CD8-positive, alpha-beta memory T cell (primary cell): ENCODE measurements at regions not wholly inside any gene's neighbourhood (a gene's known extent, or its start where the extent isn't known, plus 50 kb on each side); places are given as distances from the start of the nearest gene placed in this dataset.

Source experiments
- CTCF ChIA-PET: fragments of 350-600 bp; sonication (Branson Sonifier 250); formaldehyde crosslinking; loops from one replicate; lab custom pipeline; 2021; ENCODE audit warnings: antibody characterized with exemption; lab: Charles Lee
- POLR2A ChIA-PET: fragments of 350-600 bp; sonication (Branson Sonifier 250); formaldehyde crosslinking; loops from one replicate; lab custom pipeline; 2021; ENCODE audit warnings: antibody characterized with exemption; lab: Charles Lee
- DNase-seq, 5 donors: peaks; one replicate each; pipeline versions ENCODE4 v3.0.0 to v3.0.0-alpha.2; 2020 to 2022; ENCODE audit warnings: mixed read lengths in 1 of 5
- H3K27ac ChIP-seq: one replicate; pipeline ENCODE4 v1.7.0; 2013; ENCODE audit warnings: low read depth, mild to moderate bottlenecking, low read length, moderate library complexity
- H3K27me3 ChIP-seq: 2 replicates; pipeline ENCODE4 v1.7.0; 2013; ENCODE audit warnings: low read length, mild to moderate bottlenecking; ENCODE audit not compliant: insufficient read depth, poor library complexity, severe bottlenecking
- H3K36me3 ChIP-seq: 2 replicates; pipeline ENCODE4 v1.7.0; 2013; ENCODE audit warnings: mild to moderate bottlenecking, low read length, moderate library complexity; ENCODE audit not compliant: insufficient read depth
- H3K4me1 ChIP-seq: 2 replicates; pipeline ENCODE4 v1.7.0; 2013; ENCODE audit warnings: mild to moderate bottlenecking, low read length, moderate library complexity; ENCODE audit not compliant: insufficient read depth
- H3K4me3 ChIP-seq: 2 replicates; pipeline ENCODE4 v1.7.0; 2013; ENCODE audit warnings: mild to moderate bottlenecking, low read length
- H3K9me3 ChIP-seq: 2 replicates; pipeline ENCODE4 v1.7.0; 2013; ENCODE audit warnings: mild to moderate bottlenecking, low read length
- H3K27ac Mint-ChIP-seq, 8 donors: one replicate each; pipeline ENCODE4 v1.8.0; 2020 to 2021; ENCODE audit warnings: mixed read lengths in 8 of 8, mild to moderate bottlenecking in 6 of 8, inconsistent platforms in 3 of 8, moderate library complexity in 3 of 8
- H3K27me3 Mint-ChIP-seq, 2 donors: one replicate each; pipeline ENCODE4 v1.8.0; 2020 to 2021; ENCODE audit warnings: mixed read lengths in 2 of 2, mild to moderate bottlenecking in 1 of 2, moderate library complexity in 1 of 2
- H3K36me3 Mint-ChIP-seq, 3 donors: one replicate each; pipeline ENCODE4 v1.8.0; 2020 to 2021; ENCODE audit warnings: mixed read lengths in 3 of 3, inconsistent platforms in 1 of 3, mild to moderate bottlenecking in 1 of 3
- H3K4me1 Mint-ChIP-seq, 3 donors: one replicate each; pipeline ENCODE4 v1.8.0; 2020 to 2021; ENCODE audit warnings: mixed read lengths in 3 of 3, inconsistent platforms in 1 of 3, mild to moderate bottlenecking in 1 of 3
- H3K4me3 Mint-ChIP-seq, 7 donors: one replicate each; pipeline ENCODE4 v1.8.0; 2020 to 2021; ENCODE audit warnings: mixed read lengths in 7 of 7, mild to moderate bottlenecking in 6 of 7, moderate library complexity in 4 of 7, inconsistent platforms in 2 of 7
- H3K9me3 Mint-ChIP-seq, 5 donors: one replicate each; pipeline ENCODE4 v1.8.0; 2020 to 2022; ENCODE audit warnings: mixed read lengths in 5 of 5, mild to moderate bottlenecking in 3 of 5, moderate library complexity in 2 of 5, inconsistent platforms in 1 of 5

- DNase-seq = no peak
Measured at GRCh38 chr15:54840621-54841398, 355.9 kb downstream of the RSL24D1 start.

GRCh38 chr15:54839379-54839778 lies 357.4 kb downstream of the RSL24D1 start:
- Histone ChIP-seq H3K9me3 (no peaks in the 10 kb centered on the region), H3K4me1 (no peaks in the 10 kb centered on the region), H3K4me3 (no peak overlapping the region), H3K27ac (no peak overlapping the region), H3K36me3 (no peaks in the 10 kb centered on the region), H3K27me3 (no peaks in the 10 kb centered on the region)
- ChIA-PET POLR2A (no interaction called here), CTCF (no interaction called here)
- no peak for DNase-seq
- H3K9me3 Mint-ChIP-seq = peaks cover 0 to 2% (median 0%) of the 10 kb centered on the region in 5 donors
- H3K36me3 Mint-ChIP-seq = no peaks in the 10 kb centered on the region
- peaks cover 0 to 6% of the 10 kb centered on the region in 2 donors for H3K27me3 Mint-ChIP-seq
- H3K4me1 Mint-ChIP-seq = no peaks in the 10 kb centered on the region
- H3K27ac Mint-ChIP-seq = no peak overlapping the region
- H3K4me3 Mint-ChIP-seq = no peak overlapping the region

More at GRCh38 chr15:54840621-54841398, 355.9 kb downstream of the RSL24D1 start:
- ChIA-PET CTCF (no interaction called here), POLR2A (no interaction called here)
- Histone ChIP-seq H3K27me3 (no peaks in the 10 kb centered on the region), H3K4me3 (no peak overlapping the region), H3K4me1 (no peaks in the 10 kb centered on the region), H3K9me3 (no peaks in the 10 kb centered on the region), H3K27ac (no peak overlapping the region), H3K36me3 (no peaks in the 10 kb centered on the region)
- Mint-ChIP-seq H3K9me3 (peaks cover 0 to 2% (median 0%) of the 10 kb centered on the region in 5 donors), H3K27ac (no peak overlapping the region), H3K4me3 (no peak overlapping the region), H3K36me3 (no peaks in the 10 kb centered on the region), H3K4me1 (no peaks in the 10 kb centered on the region), H3K27me3 (peaks cover 0 to 6% of the 10 kb centered on the region in 2 donors)

GRCh38 chr15:54836052-54836795 lies 360.5 kb downstream of the RSL24D1 start:
- CTCF ChIA-PET = no interaction called here
- no peaks in the 10 kb centered on the region for H3K36me3 Mint-ChIP-seq
- no peak overlapping the region for H3K4me3 Mint-ChIP-seq

GRCh38 chr15:54829821-54830220 lies 366.9 kb downstream of the RSL24D1 start:
- no peak for DNase-seq
- Mint-ChIP-seq H3K4me1 (no peaks in the 10 kb centered on the region), H3K9me3 (peaks cover 0 to 8% (median 4%) of the 10 kb centered on the region in 5 donors), H3K36me3 (no peaks in the 10 kb centered on the region), H3K4me3 (no peak overlapping the region), H3K27me3 (peaks cover 0 to 10% of the 10 kb centered on the region in 2 donors), H3K27ac (no peak overlapping the region)
- POLR2A ChIA-PET = no interaction called here
- Histone ChIP-seq H3K36me3 (no peaks in the 10 kb centered on the region), H3K4me1 (no peaks in the 10 kb centered on the region), H3K27me3 (no peaks in the 10 kb centered on the region), H3K4me3 (no peak overlapping the region), H3K27ac (no peak overlapping the region), H3K9me3 (no peaks in the 10 kb centered on the region)
- CTCF ChIA-PET = no interaction called here

More at GRCh38 chr15:54836052-54836795, 360.5 kb downstream of the RSL24D1 start:
- Histone ChIP-seq H3K27me3 (no peaks in the 10 kb centered on the region), H3K27ac (no peak overlapping the region), H3K4me3 (no peak overlapping the region), H3K36me3 (no peaks in the 10 kb centered on the region), H3K9me3 (no peaks in the 10 kb centered on the region), H3K4me1 (no peaks in the 10 kb centered on the region)
- Mint-ChIP-seq H3K27ac (no peak overlapping the region), H3K27me3 (peaks cover 0 to 6% of the 10 kb centered on the region in 2 donors), H3K9me3 (peaks cover 0 to 2% (median 0%) of the 10 kb centered on the region in 5 donors), H3K4me1 (no peaks in the 10 kb centered on the region)
- no peak for DNase-seq
- POLR2A ChIA-PET = no interaction called here

DNA sequence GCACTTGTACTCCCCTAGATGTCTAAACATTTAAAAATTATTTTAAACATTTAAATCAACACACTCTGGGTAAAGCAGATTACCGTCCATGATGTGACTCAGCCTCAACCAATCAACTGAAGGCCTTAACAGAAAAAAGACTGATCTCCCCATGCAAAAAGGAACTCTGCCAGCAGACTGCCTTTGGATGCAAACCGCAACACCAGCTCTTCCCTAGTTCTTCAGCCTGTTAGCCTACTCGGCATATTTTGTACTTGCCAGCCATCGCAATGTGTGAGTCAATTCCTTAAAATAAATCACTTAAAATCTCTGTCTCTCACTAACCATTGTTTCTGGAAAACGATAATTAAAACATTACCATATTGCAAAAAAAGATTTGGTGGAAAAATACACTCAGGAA lies 375.9 kb downstream of the RSL24D1 start:
- peaks cover 0 to 4% (median 2%) of the 10 kb centered on the region in 5 donors for H3K9me3 Mint-ChIP-seq
- Histone ChIP-seq H3K9me3 (no peaks in the 10 kb centered on the region), H3K4me3 (no peak overlapping the region), H3K4me1 (no peaks in the 10 kb centered on the region), H3K36me3 (no peaks in the 10 kb centered on the region), H3K27ac (no peak overlapping the region), H3K27me3 (no peaks in the 10 kb centered on the region)
- H3K27ac Mint-ChIP-seq = no peak overlapping the region
- peaks cover 0 to 5% of the 10 kb centered on the region in 2 donors for H3K27me3 Mint-ChIP-seq
- no peaks in the 10 kb centered on the region for H3K4me1 Mint-ChIP-seq
- H3K4me3 Mint-ChIP-seq = no peak overlapping the region
- H3K36me3 Mint-ChIP-seq = no peaks in the 10 kb centered on the region
- ChIA-PET POLR2A (no interaction called here), CTCF (no interaction called here)
- no peak for DNase-seq

DNA sequence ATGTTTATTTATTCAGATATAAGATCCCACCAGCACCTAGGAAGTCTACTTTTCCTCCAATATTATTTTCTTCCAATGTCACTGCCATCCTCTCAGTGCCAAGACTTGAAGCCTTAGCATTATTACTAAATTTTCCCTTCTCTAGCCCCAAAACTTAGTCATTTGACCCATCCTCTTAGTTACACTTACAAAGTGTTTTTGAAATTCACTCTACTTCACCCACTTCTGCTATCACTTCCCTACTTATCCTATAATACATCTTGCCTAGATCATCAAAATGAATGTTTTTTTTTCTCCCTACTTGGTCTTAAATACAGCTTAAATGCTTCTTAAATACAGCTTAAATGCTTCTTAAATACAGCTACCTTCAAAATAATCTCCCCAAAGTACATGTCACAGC lies 376.6 kb downstream of the RSL24D1 start:
- Mint-ChIP-seq H3K27me3 (peaks cover 0 to 5% of the 10 kb centered on the region in 2 donors), H3K27ac (no peak overlapping the region), H3K9me3 (peaks cover 2 to 4% (median 4%) of the 10 kb centered on the region in 5 donors), H3K4me1 (no peaks in the 10 kb centered on the region), H3K4me3 (no peak overlapping the region), H3K36me3 (no peaks in the 10 kb centered on the region)
- Histone ChIP-seq H3K9me3 (no peaks in the 10 kb centered on the region), H3K27ac (no peak overlapping the region), H3K36me3 (no peaks in the 10 kb centered on the region), H3K4me3 (no peak overlapping the region), H3K4me1 (no peaks in the 10 kb centered on the region), H3K27me3 (no peaks in the 10 kb centered on the region)
- no peak for DNase-seq
- POLR2A ChIA-PET = no interaction called here
- CTCF ChIA-PET = no interaction called here

DNA sequence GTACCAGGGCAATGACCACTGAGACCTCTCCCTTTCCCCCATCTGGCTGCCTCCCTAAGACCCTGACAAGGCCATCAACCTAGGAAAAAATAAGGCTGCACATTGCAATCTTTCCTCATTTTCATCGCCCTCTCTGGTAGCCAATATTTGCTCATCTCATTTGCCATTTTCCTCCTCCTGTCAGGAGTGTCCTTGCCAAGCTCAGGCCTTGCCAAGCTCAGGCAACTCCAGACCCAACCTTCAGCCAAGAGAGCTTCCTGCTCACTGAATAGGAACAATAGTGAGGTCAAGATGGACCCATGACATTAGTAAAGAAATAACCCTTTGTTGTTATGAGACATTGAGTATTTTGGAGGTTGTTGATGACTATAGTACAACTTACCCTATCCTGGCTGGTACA lies 380.3 kb downstream of the RSL24D1 start:
- no peak overlapping the region for H3K27ac ChIP-seq
- Mint-ChIP-seq H3K4me1 (no peaks in the 10 kb centered on the region), H3K27ac (no peak overlapping the region), H3K27me3 (peaks cover 1 to 5% of the 10 kb centered on the region in 2 donors), H3K9me3 (peaks cover 0 to 14% (median 8%) of the 10 kb centered on the region in 5 donors), H3K4me3 (no peak overlapping the region), H3K36me3 (no peaks in the 10 kb centered on the region)
- no peaks in the 10 kb centered on the region for H3K4me1 ChIP-seq
- POLR2A ChIA-PET = no interaction called here
- H3K4me3 ChIP-seq = no peak overlapping the region
- no peaks in the 10 kb centered on the region for H3K9me3 ChIP-seq
- CTCF ChIA-PET = no interaction called here
- no peak for DNase-seq
- H3K36me3 ChIP-seq = no peaks in the 10 kb centered on the region
- no peaks in the 10 kb centered on the region for H3K27me3 ChIP-seq

DNA sequence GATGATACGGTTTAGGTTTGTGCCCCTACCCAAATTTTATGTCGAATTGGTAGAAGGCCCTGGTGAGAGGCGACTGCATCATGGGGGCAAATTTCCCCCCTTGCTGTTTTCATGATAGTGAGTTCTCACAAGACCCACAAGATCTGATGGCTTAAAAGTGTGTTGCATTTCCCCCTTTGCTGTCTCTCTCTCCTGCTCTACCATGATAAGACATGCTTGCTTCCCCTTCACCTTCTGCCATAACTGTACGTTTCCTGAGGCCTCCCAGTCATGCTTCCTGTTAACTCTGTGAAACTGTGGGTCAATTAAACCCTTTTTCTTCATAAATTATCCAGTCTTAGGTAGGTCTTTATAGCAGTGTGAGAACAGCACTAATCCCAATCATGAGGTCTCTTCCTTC lies 381.2 kb downstream of the RSL24D1 start:
- Histone ChIP-seq H3K4me1 (no peaks in the 10 kb centered on the region), H3K9me3 (no peaks in the 10 kb centered on the region), H3K36me3 (no peaks in the 10 kb centered on the region), H3K27ac (no peak overlapping the region), H3K4me3 (no peak overlapping the region), H3K27me3 (no peaks in the 10 kb centered on the region)
- no peaks in the 10 kb centered on the region for H3K36me3 Mint-ChIP-seq
- POLR2A ChIA-PET = no interaction called here
- peaks cover 0 to 14% (median 8%) of the 10 kb centered on the region in 5 donors for H3K9me3 Mint-ChIP-seq
- H3K27me3 Mint-ChIP-seq = peaks cover 1 to 5% of the 10 kb centered on the region in 2 donors
- no peak overlapping the region for H3K4me3 Mint-ChIP-seq
- no peak overlapping the region for H3K27ac Mint-ChIP-seq
- no peaks in the 10 kb centered on the region for H3K4me1 Mint-ChIP-seq
- DNase-seq = no peak
- CTCF ChIA-PET = no interaction called here
